T-cell (primary cell): ENCODE measurements at regions not wholly inside any gene's neighbourhood (a gene's known extent, or its start where the extent isn't known, plus 50 kb on each side); places are given as distances from the start of the nearest gene placed in this dataset.

ENCODE experiments used
- ATAC-seq, 4 experiments: fragments of 200-7000 bp in 3 of 4; fragments of 150-1000 bp in 1 of 4; cut with Tn5 transposase; replicated peaks in 1 of 4; 1 replicate in 3 of 4; 2 replicates in 1 of 4; pipeline ENCODE4 v1.10.0; 2021; ENCODE audit warnings: moderate library complexity in 3 of 4, mild to moderate bottlenecking in 2 of 4, moderate number of reproducible peaks in 1 of 4
- CTCF ChIA-PET, 2 donors: fragments of 300-600 bp; sonication (Branson Sonifier 250); formaldehyde crosslinking; loops; one replicate each; lab custom pipeline; 2022; ENCODE audit warnings: antibody characterized with exemption in 2 of 2; lab: Charles Lee
- POLR2A ChIA-PET, 2 donors: fragments of 300-600 bp; sonication (Branson Sonifier 250); formaldehyde crosslinking; loops; one replicate each; lab custom pipeline; 2022; ENCODE audit warnings: antibody characterized with exemption in 2 of 2; lab: Charles Lee
- DNase-seq, 35 experiments: peaks; one replicate each; pipeline versions ENCODE4 v3.0.0 to v3.0.0-alpha.2; 2013 to 2023
- H3K27ac ChIP-seq: one replicate; pipeline ENCODE4 v1.5.1; 2013; ENCODE audit warnings: low read length
- H3K27me3 ChIP-seq, 2 experiments: replicated peaks in 1 of 2; 1 replicate in 1 of 2; 2 replicates in 1 of 2; pipeline versions ENCODE4 v1.6.1 to v1.7.0; 2013; ENCODE audit warnings: low read length in 1 of 2, mixed read lengths in 1 of 2; ENCODE audit not compliant: control insufficient read depth in 2 of 2, insufficient read depth in 2 of 2; ENCODE audit errors: extremely low read depth in 1 of 2
- H3K36me3 ChIP-seq, 2 donors: 1 replicate in 1 of 2; 2 replicates in 1 of 2; pipeline versions ENCODE4 v1.6.1 to v1.7.0; 2013; ENCODE audit warnings: low read length in 1 of 2; ENCODE audit not compliant: control insufficient read depth in 2 of 2, insufficient read depth in 1 of 2; ENCODE audit errors: extremely low read depth in 1 of 2
- H3K4me1 ChIP-seq, 2 experiments: 1 replicate in 1 of 2; 2 replicates in 1 of 2; pipeline versions ENCODE4 v1.6.1 to v1.7.0; 2013; ENCODE audit warnings: low read length in 2 of 2, mixed read lengths in 1 of 2; ENCODE audit not compliant: insufficient read depth in 2 of 2, control insufficient read depth in 1 of 2; ENCODE audit errors: extremely low read depth in 1 of 2
- H3K4me3 ChIP-seq, 2 donors: 1 replicate in 1 of 2; 2 replicates in 1 of 2; pipeline versions ENCODE4 v1.5.1 to v1.7.0; 2013; ENCODE audit warnings: mild to moderate bottlenecking in 2 of 2, low read length in 1 of 2, moderate library complexity in 1 of 2; ENCODE audit not compliant: control insufficient read depth in 1 of 2; ENCODE audit errors: extremely low read depth in 1 of 2
- H3K9me3 ChIP-seq: 2 replicates; pipeline ENCODE4 v1.7.0; 2013
- H3K27ac Mint-ChIP-seq, 2 donors: one replicate each; pipeline ENCODE4 v1.8.0; 2020 to 2021; ENCODE audit warnings: mild to moderate bottlenecking in 2 of 2, mixed read lengths in 2 of 2
- H3K27me3 Mint-ChIP-seq, 2 donors: one replicate each; pipeline ENCODE4 v1.8.0; 2021 to 2022; ENCODE audit warnings: mixed read lengths in 2 of 2
- H3K36me3 Mint-ChIP-seq: one replicate; pipeline ENCODE4 v1.8.0; 2021; ENCODE audit warnings: mixed read lengths
- H3K4me1 Mint-ChIP-seq, 3 donors: one replicate each; pipeline ENCODE4 v1.8.0; 2020 to 2022; ENCODE audit warnings: mixed read lengths in 3 of 3, mild to moderate bottlenecking in 1 of 3
- H3K4me3 Mint-ChIP-seq, 3 donors: one replicate each; pipeline ENCODE4 v1.8.0; 2020 to 2022; ENCODE audit warnings: mild to moderate bottlenecking in 3 of 3, mixed read lengths in 3 of 3, moderate library complexity in 3 of 3
- H3K9me3 Mint-ChIP-seq, 3 donors: one replicate each; pipeline ENCODE4 v1.8.0; 2020 to 2022; ENCODE audit warnings: mixed read lengths in 3 of 3
- WGBS: methylation state at CpG from one replicate; pipeline ENCODE4 v1.1.5; 2013; ENCODE audit warnings: missing lambda C conversion rate; ENCODE audit not compliant: insufficient coverage; 5-methylcytosine and 5-hydroxymethylcytosine counted together

GRCh38 chr11:111091321-111091938, 154.1 kb upstream of the POU2AF2 start:
- ATAC-seq: no peak
- H3K9me3 Mint-ChIP-seq: no peaks in the 10 kb centered on the region
- CTCF ChIA-PET: no interaction called here

GRCh38 chr11:111089759-111090158, 155.8 kb upstream of the POU2AF2 start:
- Histone ChIP-seq H3K36me3 (no peaks in the 10 kb centered on the region), H3K9me3 (no peaks in the 10 kb centered on the region), H3K27ac (no peak overlapping the region), H3K27me3 (peaks cover 0 to 6% of the 10 kb centered on the region in 2 experiments), H3K4me1 (no peaks in the 10 kb centered on the region), H3K4me3 (no peak overlapping the region)
- CTCF ChIA-PET: no interaction called here
- POLR2A ChIA-PET: no interaction called here
- H3K4me3 Mint-ChIP-seq: no peak overlapping the region
- no peak for DNase-seq
- H3K36me3 Mint-ChIP-seq: no peaks in the 10 kb centered on the region
- 14% methylated on average over 1 of the region's 2 CpGs for WGBS
- peaks cover 10 to 13% of the 10 kb centered on the region in 2 donors for H3K27me3 Mint-ChIP-seq
- no peaks in the 10 kb centered on the region for H3K4me1 Mint-ChIP-seq
- no peak overlapping the region for H3K27ac Mint-ChIP-seq
- no peaks in the 10 kb centered on the region for H3K9me3 Mint-ChIP-seq
- no peak for ATAC-seq

More at GRCh38 chr11:111091321-111091938, 154.1 kb upstream of the POU2AF2 start:
- Histone ChIP-seq H3K27me3 (peaks cover 0 to 6% of the 10 kb centered on the region in 2 experiments), H3K4me1 (no peaks in the 10 kb centered on the region), H3K36me3 (no peaks in the 10 kb centered on the region), H3K9me3 (no peaks in the 10 kb centered on the region), H3K4me3 (no peak overlapping the region), H3K27ac (no peak overlapping the region)
- no peak overlapping the region for H3K27ac Mint-ChIP-seq
- POLR2A ChIA-PET: no interaction called here
- H3K4me1 Mint-ChIP-seq: no peaks in the 10 kb centered on the region
- WGBS: 51% methylated on average over 2 of the region's 2 CpGs
- DNase-seq: no peak
- H3K36me3 Mint-ChIP-seq: no peaks in the 10 kb centered on the region
- no peak overlapping the region for H3K4me3 Mint-ChIP-seq
- peaks cover 12 to 13% of the 10 kb centered on the region in 2 donors for H3K27me3 Mint-ChIP-seq

- no peaks in the 10 kb centered on the region for H3K36me3 ChIP-seq
- H3K36me3 Mint-ChIP-seq: no peaks in the 10 kb centered on the region
- H3K27me3 Mint-ChIP-seq: peaks cover 10 to 13% of the 10 kb centered on the region in 2 donors
- no CpG with 5 or more reads among the region's 2 CpGs for WGBS
- no peaks in the 10 kb centered on the region for H3K4me1 ChIP-seq
- H3K27ac ChIP-seq: no peak overlapping the region
- H3K27me3 ChIP-seq: peaks cover 0 to 6% of the 10 kb centered on the region in 2 experiments
- H3K9me3 ChIP-seq: no peaks in the 10 kb centered on the region
- no peak overlapping the region for H3K27ac Mint-ChIP-seq
- ATAC-seq: no peak
- H3K4me1 Mint-ChIP-seq: no peaks in the 10 kb centered on the region
- ChIA-PET POLR2A (no interaction called here), CTCF (no interaction called here)
- no peaks in the 10 kb centered on the region for H3K9me3 Mint-ChIP-seq
- H3K4me3 ChIP-seq: no peak overlapping the region
- no peak for DNase-seq
- no peak overlapping the region for H3K4me3 Mint-ChIP-seq
Measured at GRCh38 chr11:111088847-111089355, 156.6 kb upstream of the POU2AF2 start.

- ATAC-seq (no peak), DNase-seq (no peak)
- Mint-ChIP-seq H3K27me3 (peaks cover 10 to 11% of the 10 kb centered on the region in 2 donors), H3K4me1 (no peaks in the 10 kb centered on the region), H3K27ac (no peak overlapping the region), H3K36me3 (no peaks in the 10 kb centered on the region), H3K9me3 (no peaks in the 10 kb centered on the region), H3K4me3 (no peak overlapping the region)
- ChIA-PET POLR2A (no interaction called here), CTCF (no interaction called here)
- H3K36me3 ChIP-seq: no peaks in the 10 kb centered on the region
- no peak overlapping the region for H3K4me3 ChIP-seq
- no peaks in the 10 kb centered on the region for H3K9me3 ChIP-seq
- no peaks in the 10 kb centered on the region for H3K4me1 ChIP-seq
- H3K27ac ChIP-seq: no peak overlapping the region
- H3K27me3 ChIP-seq: peaks cover 0 to 7% of the 10 kb centered on the region in 2 experiments
- WGBS: 74% methylated on average over 3 of the region's 5 CpGs
Measured at GRCh38 chr11:111086058-111086457, 159.5 kb upstream of the POU2AF2 start.

GRCh38 chr11:111082664-111083063, 162.9 kb upstream of the POU2AF2 start:
- ChIA-PET CTCF (no interaction called here), POLR2A (no interaction called here)
- DNase-seq (no peak), ATAC-seq (no peak)
- no peak overlapping the region for H3K27ac ChIP-seq
- Mint-ChIP-seq H3K27ac (no peak overlapping the region), H3K9me3 (no peaks in the 10 kb centered on the region), H3K4me1 (no peaks in the 10 kb centered on the region), H3K36me3 (no peaks in the 10 kb centered on the region), H3K27me3 (peaks cover 2 to 10% of the 10 kb centered on the region in 2 donors), H3K4me3 (no peak overlapping the region)
- no peak overlapping the region for H3K4me3 ChIP-seq
- H3K27me3 ChIP-seq: peaks cover 0 to 4% of the 10 kb centered on the region in 2 experiments
- H3K36me3 ChIP-seq: no peaks in the 10 kb centered on the region
- no CpG with 5 or more reads among the region's 5 CpGs for WGBS
- no peaks in the 10 kb centered on the region for H3K9me3 ChIP-seq
- no peaks in the 10 kb centered on the region for H3K4me1 ChIP-seq

GRCh38 chr11:111081021-111081511, 164.5 kb upstream of the POU2AF2 start:
- H3K4me1 ChIP-seq: no peaks in the 10 kb centered on the region
- no peak overlapping the region for H3K27ac Mint-ChIP-seq
- H3K9me3 ChIP-seq: no peaks in the 10 kb centered on the region
- ATAC-seq (no peak), DNase-seq (no peak)
- no peaks in the 10 kb centered on the region for H3K36me3 ChIP-seq
- no peaks in the 10 kb centered on the region for H3K9me3 Mint-ChIP-seq
- no peak overlapping the region for H3K27ac ChIP-seq
- no peak overlapping the region for H3K4me3 Mint-ChIP-seq
- ChIA-PET CTCF (no interaction called here), POLR2A (interaction anchor here in 1 of 2 donors (0.5 kb wide), 1 partner anchor 113 kb away, joined by 3 read pairs; no protein-coding TSS in a partner anchor)
- peaks cover 0 to 4% of the 10 kb centered on the region in 2 experiments for H3K27me3 ChIP-seq
- H3K4me3 ChIP-seq: no peak overlapping the region
- no peaks in the 10 kb centered on the region for H3K36me3 Mint-ChIP-seq
- H3K27me3 Mint-ChIP-seq: peaks cover 2 to 10% of the 10 kb centered on the region in 2 donors
- H3K4me1 Mint-ChIP-seq: no peaks in the 10 kb centered on the region
- 93% methylated on average over 2 of the region's 3 CpGs for WGBS
